ENCODE measurements at regions not wholly inside any gene's neighbourhood (a gene's known extent, or its start where the extent isn't known, plus 50 kb on each side); places are given as distances from the start of the nearest gene placed in this dataset.

GRCh38 chr17:14559264-14560119, 258.6 kb downstream of the HS3ST3B1 start:
- Histone ChIP-seq H3K27me3 (ENCODE audit: insufficient read depth, poor library complexity, severe bottlenecking) (no peaks in the 10 kb centered on the region), H3K4me1 (ENCODE audit: insufficient read depth, poor library complexity, severe bottlenecking) (no peaks in the 10 kb centered on the region), H3K4me3 (ENCODE audit: severe bottlenecking) (no peak overlapping the region), H3K27ac (ENCODE audit: poor library complexity, severe bottlenecking) (no peak overlapping the region), H3K9me3 (ENCODE audit: severe bottlenecking) (no peaks in the 10 kb centered on the region), H3K36me3 (ENCODE audit: low read depth) (no peaks in the 10 kb centered on the region)
- TF ChIP-seq, protein P1, sequence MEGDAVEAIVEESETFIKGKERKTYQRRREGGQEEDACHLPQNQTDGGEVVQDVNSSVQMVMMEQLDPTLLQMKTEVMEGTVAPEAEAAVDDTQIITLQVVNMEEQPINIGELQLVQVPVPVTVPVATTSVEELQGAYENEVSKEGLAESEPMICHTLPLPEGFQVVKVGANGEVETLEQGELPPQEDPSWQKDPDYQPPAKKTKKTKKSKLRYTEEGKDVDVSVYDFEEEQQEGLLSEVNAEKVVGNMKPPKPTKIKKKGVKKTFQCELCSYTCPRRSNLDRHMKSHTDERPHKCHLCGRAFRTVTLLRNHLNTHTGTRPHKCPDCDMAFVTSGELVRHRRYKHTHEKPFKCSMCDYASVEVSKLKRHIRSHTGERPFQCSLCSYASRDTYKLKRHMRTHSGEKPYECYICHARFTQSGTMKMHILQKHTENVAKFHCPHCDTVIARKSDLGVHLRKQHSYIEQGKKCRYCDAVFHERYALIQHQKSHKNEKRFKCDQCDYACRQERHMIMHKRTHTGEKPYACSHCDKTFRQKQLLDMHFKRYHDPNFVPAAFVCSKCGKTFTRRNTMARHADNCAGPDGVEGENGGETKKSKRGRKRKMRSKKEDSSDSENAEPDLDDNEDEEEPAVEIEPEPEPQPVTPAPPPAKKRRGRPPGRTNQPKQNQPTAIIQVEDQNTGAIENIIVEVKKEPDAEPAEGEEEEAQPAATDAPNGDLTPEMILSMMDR (IDR thresholded peaks at IDR 0.05; ENCODE audit: poor library complexity, severe bottlenecking), result no peak
- DNase-seq (ENCODE audit: low spot score) (no peak), ATAC-seq (ENCODE audit: low read depth) (no peak)

DNA sequence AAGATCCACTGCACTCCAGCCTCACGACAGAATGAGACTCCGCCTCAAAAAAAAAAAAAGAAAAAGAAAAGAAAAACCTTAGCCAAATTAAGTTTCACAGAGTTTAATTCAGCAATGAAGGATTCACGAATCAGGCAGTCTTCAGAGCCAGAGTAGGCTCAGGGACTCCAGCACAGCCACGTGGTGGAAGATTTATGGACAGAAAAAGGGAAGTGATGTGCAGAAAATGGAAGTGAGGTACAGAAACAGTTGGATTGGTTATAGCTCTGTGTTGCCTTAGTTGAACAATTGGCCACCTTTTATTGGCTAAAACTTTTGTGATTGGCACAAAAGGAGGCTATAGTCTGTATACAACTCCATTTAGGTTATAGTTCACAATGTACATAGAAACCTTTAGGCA, 256.6 kb downstream of the HS3ST3B1 start:
- no peaks in the 10 kb centered on the region for H3K4me1 ChIP-seq (ENCODE audit: insufficient read depth, poor library complexity, severe bottlenecking)
- TF ChIP-seq, protein P1 (IDR thresholded peaks at IDR 0.05; ENCODE audit: poor library complexity, severe bottlenecking), result no peak
- no peaks in the 10 kb centered on the region for H3K27me3 ChIP-seq (ENCODE audit: insufficient read depth, poor library complexity, severe bottlenecking)
- H3K9me3 ChIP-seq (ENCODE audit: severe bottlenecking), result no peaks in the 10 kb centered on the region
- no peak overlapping the region for H3K27ac ChIP-seq (ENCODE audit: poor library complexity, severe bottlenecking)
- H3K4me3 ChIP-seq (ENCODE audit: severe bottlenecking), result no peak overlapping the region
- no peak for ATAC-seq (ENCODE audit: low read depth)
- H3K36me3 ChIP-seq (ENCODE audit: low read depth), result no peaks in the 10 kb centered on the region
- no peak for DNase-seq (ENCODE audit: low spot score)

GRCh38 chr17:14553847-14554246, 253.0 kb downstream of the HS3ST3B1 start:
- H3K4me1 ChIP-seq (ENCODE audit: insufficient read depth, poor library complexity, severe bottlenecking), result no peaks in the 10 kb centered on the region
- H3K36me3 ChIP-seq (ENCODE audit: low read depth), result no peaks in the 10 kb centered on the region
- H3K4me3 ChIP-seq (ENCODE audit: severe bottlenecking), result no peak overlapping the region
- no peaks in the 10 kb centered on the region for H3K9me3 ChIP-seq (ENCODE audit: severe bottlenecking)
- no peaks in the 10 kb centered on the region for H3K27me3 ChIP-seq (ENCODE audit: insufficient read depth, poor library complexity, severe bottlenecking)
- no peak overlapping the region for H3K27ac ChIP-seq (ENCODE audit: poor library complexity, severe bottlenecking)
- DNase-seq (ENCODE audit: low spot score) (no peak), ATAC-seq (ENCODE audit: low read depth) (no peak)
- TF ChIP-seq, protein P1 (IDR thresholded peaks at IDR 0.05; ENCODE audit: poor library complexity, severe bottlenecking), result peak; percentile 14

GRCh38 chr17:14552306-14552705, 251.4 kb downstream of the HS3ST3B1 start:
- no peaks in the 10 kb centered on the region for H3K9me3 ChIP-seq (ENCODE audit: severe bottlenecking)
- DNase-seq (ENCODE audit: low spot score) (no peak), ATAC-seq (ENCODE audit: low read depth) (no peak)
- H3K27ac ChIP-seq (ENCODE audit: poor library complexity, severe bottlenecking), result no peak overlapping the region
- H3K4me3 ChIP-seq (ENCODE audit: severe bottlenecking), result no peak overlapping the region
- H3K36me3 ChIP-seq (ENCODE audit: low read depth), result no peaks in the 10 kb centered on the region
- H3K27me3 ChIP-seq (ENCODE audit: insufficient read depth, poor library complexity, severe bottlenecking), result no peaks in the 10 kb centered on the region
- TF ChIP-seq, protein P1 (IDR thresholded peaks at IDR 0.05; ENCODE audit: poor library complexity, severe bottlenecking), result no peak
- H3K4me1 ChIP-seq (ENCODE audit: insufficient read depth, poor library complexity, severe bottlenecking), result no peaks in the 10 kb centered on the region

DNA sequence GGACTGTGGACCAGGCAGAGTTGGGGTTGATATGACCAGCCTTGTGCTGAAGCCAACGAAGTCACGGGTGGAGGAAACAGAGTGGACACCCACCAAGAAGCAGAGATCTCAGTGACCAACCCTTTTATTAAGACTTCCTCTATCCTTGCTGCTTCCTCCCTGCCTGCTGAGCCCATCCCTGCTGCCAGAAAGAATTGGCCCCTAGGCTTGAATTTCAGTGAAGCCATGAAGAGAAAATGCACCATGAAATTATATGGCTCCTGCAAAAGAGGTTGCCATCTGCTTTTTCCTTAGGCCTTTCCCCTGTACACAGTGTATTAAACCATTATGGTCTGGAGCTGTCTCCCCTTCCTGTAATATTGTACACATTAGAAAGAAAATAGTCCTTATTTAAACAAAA, 246.7 kb downstream of the HS3ST3B1 start:
- H3K27me3 ChIP-seq (ENCODE audit: insufficient read depth, poor library complexity, severe bottlenecking), result no peaks in the 10 kb centered on the region
- no peaks in the 10 kb centered on the region for H3K9me3 ChIP-seq (ENCODE audit: severe bottlenecking)
- H3K4me1 ChIP-seq (ENCODE audit: insufficient read depth, poor library complexity, severe bottlenecking), result no peaks in the 10 kb centered on the region
- TF ChIP-seq, protein P1 (IDR thresholded peaks at IDR 0.05; ENCODE audit: poor library complexity, severe bottlenecking), result no peak
- no peaks in the 10 kb centered on the region for H3K36me3 ChIP-seq (ENCODE audit: low read depth)
- no peak for DNase-seq (ENCODE audit: low spot score)
- no peak overlapping the region for H3K27ac ChIP-seq (ENCODE audit: poor library complexity, severe bottlenecking)
- no peak overlapping the region for H3K4me3 ChIP-seq (ENCODE audit: severe bottlenecking)
- no peak for ATAC-seq (ENCODE audit: low read depth)

All from RWPE2 (cell line).